NCI-H1694 treated with DMSO at 0.1 percent for 48 hours (cell line): ENCODE measurements at regions not wholly inside any gene's neighbourhood (a gene's known extent, or its start where the extent isn't known, plus 50 kb on each side); places are given as distances from the start of the nearest gene placed in this dataset.
"Not testable (repeated sequence)": the region's sequence is repeated elsewhere in the genome, so short reads cannot be mapped to it uniquely, and the experiment has no call there.

Source experiments
- DNase-seq: peaks from one replicate; lab custom pipeline; 2025; lab: John Stamatoyannopoulos, UW

DNA sequence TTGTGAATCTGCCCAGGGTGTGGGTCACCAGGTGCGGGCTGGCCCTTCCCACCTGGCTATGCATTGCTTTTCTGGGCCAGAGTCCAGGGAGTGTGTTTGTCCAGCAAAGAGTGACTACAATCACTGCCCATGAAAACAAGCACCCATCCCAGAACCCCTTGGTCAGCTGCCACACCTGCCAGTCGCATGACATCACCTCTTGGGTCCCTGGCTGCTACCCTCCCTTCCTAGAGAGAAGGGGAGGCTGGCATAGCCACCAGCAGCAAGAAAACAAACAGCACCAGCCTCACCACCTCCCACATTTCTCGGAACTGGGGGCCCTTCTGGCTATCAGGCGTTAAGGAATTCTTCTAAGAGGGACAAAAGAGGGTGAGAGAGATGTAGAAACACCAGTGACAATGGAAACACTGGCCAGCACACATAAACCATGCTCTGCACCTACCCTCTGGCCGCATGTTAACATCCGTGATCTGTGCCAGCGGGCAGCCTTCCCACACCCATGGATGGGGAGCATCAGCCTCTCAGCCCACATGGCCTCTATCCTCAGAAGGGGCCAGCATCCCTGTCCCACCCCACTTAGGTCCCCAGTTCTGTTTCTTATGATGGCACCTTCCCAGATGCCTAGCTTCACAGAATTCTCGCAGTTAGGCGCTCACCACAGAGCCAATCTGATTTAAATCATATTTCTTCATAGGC, 109.7 kb upstream of the GLI2 start:
- no peak for DNase-seq

DNA sequence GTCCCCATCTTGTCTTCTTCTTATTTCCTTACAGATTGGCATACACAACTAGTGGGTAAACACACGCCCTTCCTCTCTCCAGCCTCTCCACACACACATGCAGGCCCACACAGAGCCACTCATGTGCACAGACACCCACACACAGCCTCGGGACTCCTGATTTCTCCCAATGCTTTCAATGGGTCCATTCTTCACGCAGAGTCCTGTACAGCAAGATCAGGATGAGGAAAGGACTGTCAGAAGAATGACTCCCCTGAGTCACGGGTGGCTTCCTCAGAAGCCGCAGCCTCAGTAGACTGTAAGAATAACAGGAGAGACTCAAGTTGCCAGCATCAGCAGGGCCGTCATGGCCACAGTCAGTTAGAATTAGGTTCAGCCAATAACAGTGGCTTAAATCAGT, 109.1 kb upstream of the GLI2 start:
- no peak for DNase-seq

DNA sequence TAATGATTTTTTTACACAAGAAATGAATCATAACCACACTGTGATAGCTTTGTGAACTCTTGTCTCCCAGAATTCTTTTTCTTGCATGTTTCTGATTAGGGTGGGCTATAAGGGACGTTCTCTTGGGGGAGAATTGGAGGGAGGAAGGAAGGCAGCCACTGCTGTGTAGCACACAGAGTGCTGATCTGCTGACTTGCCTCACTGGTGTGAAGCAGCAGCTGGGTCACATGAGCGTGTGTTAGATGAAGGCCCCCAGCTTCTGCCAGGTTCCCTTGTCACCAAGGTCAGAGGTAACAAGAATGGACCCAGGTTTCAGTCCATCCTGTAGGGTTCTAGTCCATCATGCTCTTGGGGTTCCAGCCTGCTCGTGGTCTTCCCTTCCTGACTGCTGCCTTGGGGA, 107.4 kb upstream of the GLI2 start:
- no peak for DNase-seq

DNA sequence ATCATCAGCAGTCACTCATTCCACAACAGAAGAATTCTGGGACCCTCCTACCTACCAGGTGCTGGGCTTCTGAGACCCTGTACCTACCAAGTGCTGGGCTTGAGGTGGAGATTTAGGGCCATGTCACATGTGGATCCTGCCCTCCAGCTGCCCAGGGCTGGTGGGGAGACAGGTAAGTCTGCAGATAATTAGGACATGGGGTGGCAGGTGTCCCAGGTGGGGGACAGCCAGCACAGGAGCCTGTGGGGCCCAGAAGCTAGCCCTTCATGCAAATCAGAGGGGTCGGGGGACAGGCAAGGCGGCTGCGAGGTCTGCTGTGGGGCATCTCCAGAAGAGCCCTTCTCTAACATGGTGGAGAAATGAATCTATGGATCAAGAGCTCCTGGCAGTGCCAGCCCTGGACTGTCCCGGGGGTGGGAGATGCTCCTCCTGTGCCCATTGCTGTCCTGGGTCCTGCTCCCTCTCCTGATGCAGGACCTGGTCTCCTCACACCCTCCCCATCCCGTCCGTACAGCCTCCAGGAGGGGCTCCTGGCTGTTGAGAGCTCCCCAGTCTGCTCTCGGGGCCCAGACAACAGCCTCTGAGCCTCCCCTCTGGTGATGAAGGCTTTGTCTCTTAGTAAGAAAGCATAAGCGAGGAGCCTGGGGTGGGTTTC, 106.3 kb upstream of the GLI2 start:
- DNase-seq = no peak

DNA sequence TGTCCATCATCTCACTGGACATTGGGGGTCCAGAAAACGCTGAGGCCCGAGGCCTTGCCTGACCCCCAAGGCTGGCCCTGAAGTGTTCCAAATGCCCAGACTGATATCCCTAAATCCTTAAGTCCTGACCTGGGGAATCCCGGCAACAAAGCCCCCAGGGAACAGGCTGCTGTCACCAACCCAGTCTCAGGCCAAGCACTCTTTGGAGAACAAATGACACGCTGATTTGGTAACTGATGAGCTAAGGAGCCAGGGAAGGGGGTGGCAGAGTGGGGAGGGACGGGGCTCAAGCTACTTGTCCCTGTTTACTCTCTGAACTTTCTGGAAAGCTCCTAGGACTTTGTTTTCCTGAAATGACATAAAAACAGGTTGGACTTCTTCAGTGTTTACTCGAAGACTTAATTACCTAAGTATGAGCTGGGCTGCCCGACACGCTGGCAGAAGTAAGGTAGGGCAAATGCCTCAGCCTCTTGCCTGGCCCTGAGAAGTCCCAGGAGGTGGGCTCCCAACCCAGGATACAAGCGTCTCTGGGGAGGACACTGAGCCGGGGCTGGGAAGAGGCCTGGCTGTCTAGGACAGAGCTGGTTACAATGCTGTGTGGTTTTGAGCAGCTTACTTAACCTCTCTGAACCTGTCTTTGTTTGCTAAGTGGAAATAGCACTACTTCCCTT, 105.5 kb upstream of the GLI2 start:
- no peak for DNase-seq

GRCh38 chr2:120631236-120631635, 104.4 kb upstream of the GLI2 start:
- no peak for DNase-seq

DNA sequence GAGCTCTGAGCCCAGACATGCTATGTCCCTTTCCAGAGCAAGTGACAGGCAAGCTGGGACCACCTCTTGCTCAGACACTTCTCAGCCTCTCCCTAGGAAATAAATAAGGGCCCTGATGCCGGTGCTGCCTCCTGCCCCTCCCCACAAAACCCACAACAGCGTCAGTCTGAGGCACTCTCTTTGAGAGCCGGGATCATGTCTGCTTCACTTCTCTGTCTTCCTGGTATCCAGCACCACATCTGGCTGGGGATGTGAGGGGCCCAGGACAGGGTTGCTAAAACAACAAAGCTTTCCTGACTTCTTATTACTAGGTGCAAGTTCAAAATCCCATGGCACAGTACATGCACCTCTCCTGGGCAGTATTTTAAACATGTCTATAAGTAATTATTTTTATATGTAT, 103.9 kb upstream of the GLI2 start:
- DNase-seq = no peak

DNA sequence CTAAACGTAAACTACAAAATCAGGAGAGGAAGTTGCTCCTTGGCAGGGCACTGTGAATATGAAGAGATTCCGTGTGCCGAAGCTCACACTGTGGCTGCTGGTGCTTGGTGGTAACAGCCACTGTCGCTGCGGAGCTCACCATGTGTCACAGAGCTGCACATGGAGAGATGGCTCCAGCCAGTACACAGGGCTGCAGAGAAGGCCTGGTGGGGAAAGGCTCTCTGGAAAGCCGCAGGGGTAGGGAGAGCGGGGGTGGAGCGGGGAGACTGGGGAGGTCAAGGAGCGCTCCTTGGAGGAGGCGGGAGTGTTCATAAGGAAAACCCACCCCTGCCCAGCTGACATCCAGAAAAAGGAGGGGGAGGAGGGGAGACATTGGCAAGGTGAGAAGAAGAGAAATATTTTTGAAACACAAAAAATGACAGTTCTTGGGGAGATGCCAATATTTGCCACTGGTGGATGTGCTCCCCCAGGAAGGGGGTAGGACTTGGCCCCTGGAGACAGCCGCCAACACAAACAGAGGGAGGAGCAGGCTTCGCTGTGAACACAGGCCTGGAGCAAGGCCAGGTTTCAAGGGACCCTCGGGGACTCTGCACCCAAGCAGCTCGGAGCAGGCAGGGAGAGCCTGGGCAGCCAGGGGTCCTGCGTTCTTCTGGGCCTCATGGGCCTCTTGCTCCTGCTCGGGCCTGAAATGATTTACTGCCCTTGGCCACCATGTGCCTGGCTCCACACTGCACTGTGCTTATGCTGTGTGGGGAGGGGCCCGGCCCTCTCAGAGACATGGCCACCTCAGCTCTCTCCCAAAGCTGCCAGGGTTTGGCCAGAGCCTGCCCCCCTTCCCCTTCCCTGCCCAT, 102.6 kb upstream of the GLI2 start:
- peak; percentile 25 for DNase-seq

DNA sequence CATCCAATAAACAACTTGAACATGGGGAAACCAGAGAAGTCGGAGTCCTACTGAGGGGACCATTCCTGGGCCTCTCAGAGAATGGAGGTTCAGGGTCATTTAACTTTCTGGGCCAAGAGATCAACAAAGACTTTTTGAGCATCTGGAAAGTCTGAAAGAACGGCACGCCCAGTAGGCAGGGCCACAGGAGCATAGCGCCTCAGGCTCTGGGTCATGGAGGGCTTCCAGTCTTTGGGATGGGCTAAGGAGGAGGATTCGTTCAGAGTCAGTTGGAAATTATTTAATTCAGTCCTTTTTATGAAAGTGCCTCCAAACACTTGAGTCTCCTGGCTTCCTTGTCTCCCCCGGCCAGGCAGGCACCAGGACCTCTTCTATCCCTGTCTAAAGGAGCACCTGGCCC, 101.1 kb upstream of the GLI2 start:
- DNase-seq = no peak

DNA sequence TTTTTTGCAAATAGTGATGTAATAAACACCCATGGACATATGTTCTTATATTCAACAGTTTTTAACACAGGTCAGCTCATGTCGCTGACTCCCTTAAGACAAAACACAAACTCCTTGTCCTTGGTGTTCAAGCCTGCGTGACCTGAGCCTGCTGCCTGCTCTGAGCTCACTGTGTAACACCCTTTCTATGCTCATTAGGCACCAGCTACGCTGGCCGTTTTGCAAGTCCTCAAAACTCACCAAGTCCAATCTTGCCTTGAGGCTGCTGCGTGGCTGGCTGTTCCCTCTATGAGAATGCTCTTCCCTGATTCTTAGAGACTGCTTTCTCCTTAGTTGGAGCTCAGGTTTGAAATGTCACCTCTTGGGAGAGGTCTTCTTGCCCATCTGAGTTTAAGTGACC, 100.5 kb upstream of the GLI2 start:
- no peak for DNase-seq

- DNase-seq = no peak
These were observed 97.8 kb upstream of the GLI2 start for GRCh38 chr2:120637847-120638246.

GRCh38 chr2:120638450-120638849, 97.2 kb upstream of the GLI2 start:
- DNase-seq = no peak

GRCh38 chr2:120641366-120641771, 94.3 kb upstream of the GLI2 start:
- DNase-seq = no peak

DNA sequence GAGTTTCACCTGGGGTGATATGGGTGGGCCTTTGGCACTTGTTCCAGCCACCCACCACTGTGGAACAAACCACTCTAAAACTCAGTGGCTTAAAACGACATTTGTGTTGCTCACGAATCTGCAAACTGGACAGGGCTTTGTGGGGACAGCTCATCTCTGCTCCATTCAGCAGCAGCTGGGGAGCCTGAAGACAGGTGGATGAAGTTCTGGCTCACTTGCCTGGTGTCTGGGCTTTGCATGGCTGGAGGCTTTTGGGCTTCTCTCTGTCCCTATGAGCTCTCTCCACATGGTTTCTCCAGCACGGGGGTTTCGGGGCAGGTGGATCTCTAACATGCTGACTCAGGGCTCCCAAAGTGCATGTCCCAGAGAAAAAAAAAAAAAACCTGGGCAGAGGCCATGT, 93.0 kb upstream of the GLI2 start:
- DNase-seq = no peak

DNA sequence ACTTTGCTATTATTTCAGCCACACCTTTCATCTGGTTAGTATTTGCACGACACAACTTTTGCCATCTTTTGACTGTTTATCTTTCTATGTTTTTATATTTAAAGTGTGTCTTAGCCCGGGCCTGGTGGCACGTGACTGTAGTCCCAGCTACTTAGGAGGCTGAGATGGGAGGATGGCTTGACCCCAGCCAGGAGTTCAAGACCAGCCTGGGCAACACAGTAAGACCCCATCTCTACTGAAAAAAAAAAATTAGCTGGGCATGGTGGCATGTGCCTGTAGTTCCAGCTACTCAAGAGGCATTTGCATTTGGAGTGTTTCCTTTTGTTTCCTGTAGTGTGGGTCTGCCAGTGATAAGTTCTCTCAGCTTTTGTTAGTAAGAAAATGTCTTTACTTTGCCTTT, 88.7 kb upstream of the GLI2 start:
- DNase-seq = no peak

GRCh38 chr2:120647487-120647886, 88.2 kb upstream of the GLI2 start:
- DNase-seq = no peak

- not testable (repeated sequence) for DNase-seq
These were observed 86.3 kb upstream of the GLI2 start for GRCh38 chr2:120649381-120649780.

DNA sequence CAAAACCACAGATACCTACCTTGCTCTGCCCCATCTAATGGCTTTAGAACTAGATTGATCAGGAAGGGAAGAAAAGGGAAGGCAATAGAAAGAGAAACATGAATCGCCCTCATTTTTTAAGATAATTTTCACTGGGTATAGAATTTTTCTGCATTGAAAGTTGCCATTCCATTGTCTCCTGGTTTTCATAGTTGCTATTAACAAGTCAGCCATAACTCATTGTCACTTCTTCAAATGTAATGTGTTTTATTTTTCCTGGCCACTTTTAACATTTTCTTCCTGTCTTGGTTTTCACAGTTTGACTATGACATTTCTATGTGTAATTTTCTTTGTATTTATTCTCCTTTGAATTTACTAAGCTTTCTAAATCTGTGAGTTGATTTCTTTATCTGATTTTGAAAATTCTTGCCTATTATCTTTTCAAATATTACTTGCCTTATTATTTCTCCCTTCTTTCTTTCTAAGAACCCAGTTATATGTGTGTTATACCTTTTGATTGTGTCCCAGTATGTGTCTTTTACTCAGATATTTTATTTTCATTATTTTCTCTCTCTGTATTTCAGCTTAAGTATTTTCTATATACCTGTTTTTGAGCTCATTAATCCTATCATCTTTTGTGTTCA, 85.5 kb upstream of the GLI2 start:
- no peak for DNase-seq

DNA sequence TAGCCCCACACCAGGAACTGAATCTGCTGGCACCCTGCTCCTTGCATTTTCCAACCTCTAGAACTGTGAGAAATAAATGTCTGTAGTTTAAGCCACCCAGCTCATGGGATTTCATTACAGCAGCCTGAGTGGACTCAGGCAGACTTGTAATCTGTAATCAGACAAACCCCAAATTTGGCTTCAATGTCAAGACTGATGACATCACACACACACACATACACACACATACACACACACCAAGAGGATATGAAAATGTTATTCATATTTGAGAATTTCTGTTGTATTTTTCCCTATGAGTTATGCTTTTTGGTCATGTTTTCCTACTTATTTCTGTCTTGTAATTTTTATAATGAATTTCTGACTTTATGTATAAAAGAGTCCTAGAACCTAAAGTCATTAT, 83.8 kb upstream of the GLI2 start:
- DNase-seq = no peak

- no peak for DNase-seq
These were observed 82.6 kb upstream of the GLI2 start for GRCh38 chr2:120653046-120653445.

DNA sequence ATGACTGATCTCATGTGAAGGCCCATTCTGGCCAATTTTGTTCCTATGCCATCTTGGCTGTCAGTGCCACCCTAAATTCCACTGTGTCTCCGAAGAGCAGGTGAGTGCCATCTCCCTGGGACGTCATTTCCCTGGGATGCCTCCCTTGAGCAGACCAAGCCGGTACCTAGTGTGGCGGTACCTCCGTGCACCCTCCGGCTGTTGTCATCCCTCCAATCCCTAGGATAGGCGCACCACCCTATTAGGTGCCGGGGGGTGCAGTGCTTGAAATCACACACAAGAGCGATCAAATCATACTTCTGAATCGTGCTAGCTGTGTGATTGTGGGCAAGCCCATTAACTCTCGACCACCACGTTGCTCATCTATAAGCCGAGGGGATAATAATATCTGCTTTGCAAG, 81.8 kb upstream of the GLI2 start:
- no peak for DNase-seq
